ENCODE measurements at regions not wholly inside any gene's neighbourhood (a gene's known extent, or its start where the extent isn't known, plus 50 kb on each side); places are given as distances from the start of the nearest gene placed in this dataset.

GRCh38 chr13:80448725-80449124, 107.8 kb upstream of the SPRY2 start:
- no peak for DNase-seq (ENCODE audit: low read depth, low spot score)
- no peak overlapping the region for H3K4me3 ChIP-seq (ENCODE audit: low read depth, low read length)
- no peak for TF ChIP-seq CTCF (IDR thresholded peaks at IDR 0.05; ENCODE audit: insufficient read depth, low read length, missing control alignments)
- CTCF ChIA-PET = no interaction called here
- POLR2A ChIA-PET = no interaction called here

DNA sequence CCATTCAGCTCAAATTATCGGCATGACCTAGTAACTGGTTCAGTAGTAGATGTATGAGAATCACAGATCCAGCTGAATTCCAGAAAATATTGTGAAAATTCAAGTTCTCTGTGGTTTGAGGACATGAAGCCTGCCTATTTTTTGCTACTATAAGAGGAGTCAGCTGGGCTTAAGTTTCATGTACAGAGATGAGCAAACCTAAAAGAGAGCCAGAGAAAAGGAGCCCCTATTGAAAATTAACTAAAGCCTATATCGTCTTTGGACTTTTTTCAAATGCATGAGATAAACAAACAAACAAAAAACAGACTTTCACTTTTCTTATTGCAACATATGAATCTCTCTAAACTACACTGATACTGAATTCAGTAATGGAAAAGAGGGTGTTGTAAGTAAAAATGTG, 106.8 kb upstream of the SPRY2 start:
- POLR2A ChIA-PET = no interaction called here
- H3K4me3 ChIP-seq (ENCODE audit: low read depth, low read length) = no peak overlapping the region
- CTCF ChIA-PET = no interaction called here
- no peak for TF ChIP-seq CTCF (IDR thresholded peaks at IDR 0.05; ENCODE audit: insufficient read depth, low read length, missing control alignments)
- DNase-seq (ENCODE audit: low read depth, low spot score) = no peak

DNA sequence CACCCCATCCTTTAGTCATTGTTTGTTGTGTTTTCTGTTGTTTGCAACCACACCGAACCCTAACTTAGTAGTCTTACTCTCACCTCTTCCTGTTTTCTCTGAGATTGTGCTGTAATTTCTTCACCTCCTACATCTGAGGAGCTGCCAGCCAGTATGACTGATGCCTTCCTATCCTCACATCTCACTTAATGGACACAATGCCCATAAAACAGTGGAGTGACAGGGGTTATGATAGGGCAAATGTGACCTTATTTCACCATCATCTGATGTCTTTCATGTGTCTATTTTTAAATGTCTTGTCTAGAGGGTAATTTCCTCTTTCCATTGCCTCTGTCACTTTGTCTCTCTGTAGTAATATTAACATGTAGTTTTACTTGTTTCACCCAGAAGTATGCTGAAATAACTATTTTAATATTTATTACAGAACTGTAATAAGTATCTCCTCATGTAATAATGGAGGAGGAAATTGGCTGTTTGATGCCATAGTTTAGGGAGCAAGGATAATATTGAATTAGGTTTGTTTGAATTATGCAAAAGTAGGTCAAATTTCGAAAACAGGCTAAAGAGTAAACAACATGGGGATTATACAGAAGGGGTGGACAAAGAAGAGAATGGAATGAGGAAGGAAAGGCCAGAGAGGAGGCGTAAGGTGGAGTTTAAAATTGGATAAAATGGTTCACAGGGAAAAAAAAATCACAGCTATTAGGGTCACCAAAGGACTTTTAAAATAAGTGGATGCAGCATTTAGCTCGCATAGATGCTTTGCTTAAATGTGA, 103.5 kb upstream of the SPRY2 start:
- TF ChIP-seq CTCF (IDR thresholded peaks at IDR 0.05; ENCODE audit: insufficient read depth, low read length, missing control alignments) = no peak
- no peak overlapping the region for H3K4me3 ChIP-seq (ENCODE audit: low read depth, low read length)
- ChIA-PET POLR2A (no interaction called here), CTCF (no interaction called here)
- no peak for DNase-seq (ENCODE audit: low read depth, low spot score)

GRCh38 chr13:80442609-80443008, 101.7 kb upstream of the SPRY2 start:
- ChIA-PET CTCF (no interaction called here), POLR2A (no interaction called here)
- DNase-seq (ENCODE audit: low read depth, low spot score) = no peak
- H3K4me3 ChIP-seq (ENCODE audit: low read depth, low read length) = no peak overlapping the region
- TF ChIP-seq CTCF (IDR thresholded peaks at IDR 0.05; ENCODE audit: insufficient read depth, low read length, missing control alignments) = no peak

- ChIA-PET POLR2A (no interaction called here), CTCF (no interaction called here)
- DNase-seq (ENCODE audit: low read depth, low spot score) = no peak
- H3K4me3 ChIP-seq (ENCODE audit: low read depth, low read length) = no peak overlapping the region
- TF ChIP-seq CTCF (IDR thresholded peaks at IDR 0.05; ENCODE audit: insufficient read depth, low read length, missing control alignments) = no peak
Observed at GRCh38 chr13:80441968-80442367, 101.0 kb upstream of the SPRY2 start.

DNA sequence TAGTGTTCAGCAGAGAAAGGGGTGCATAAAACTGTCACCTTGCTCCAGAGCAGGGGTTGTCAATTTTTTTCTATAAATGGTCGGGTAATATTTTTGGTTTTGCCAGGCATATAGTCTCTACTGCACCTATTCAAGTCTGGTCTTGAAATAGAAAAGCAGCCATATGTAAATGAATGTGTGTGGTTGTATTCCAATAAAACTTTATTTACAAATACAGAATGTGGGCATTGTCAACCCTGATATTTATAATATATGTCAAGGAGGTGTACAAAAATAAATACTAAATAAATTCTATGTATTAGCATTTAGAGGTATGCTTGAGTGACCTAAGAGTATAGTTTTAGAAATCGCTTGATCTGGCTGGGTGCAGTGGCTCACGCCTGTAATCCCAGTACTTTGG, 97.6 kb upstream of the SPRY2 start:
- ChIA-PET CTCF (no interaction called here), POLR2A (no interaction called here)
- no peak overlapping the region for H3K4me3 ChIP-seq (ENCODE audit: low read depth, low read length)
- TF ChIP-seq CTCF (IDR thresholded peaks at IDR 0.05; ENCODE audit: insufficient read depth, low read length, missing control alignments) = no peak
- DNase-seq (ENCODE audit: low read depth, low spot score) = no peak
